Memory B cell (primary cell): ENCODE measurements at regions not wholly inside any gene's neighbourhood (a gene's known extent, or its start where the extent isn't known, plus 50 kb on each side); places are given as distances from the start of the nearest gene placed in this dataset.
"Not testable (repeated sequence)": the region's sequence is repeated elsewhere in the genome, so short reads cannot be mapped to it uniquely, and the experiment has no call there.

Source experiments
- ATAC-seq: fragments of 150-1000 bp; cut with Tn5 transposase; 2 replicates; pipeline ENCODE4 v1.10.0; 2021; ENCODE audit warnings: low read depth, mild to moderate bottlenecking, moderate library complexity
- DNase-seq, 2 donors: peaks; one replicate each; pipeline ENCODE4 v3.0.0; 2022; ENCODE audit warnings: low spot score in 2 of 2
- H3K27ac Mint-ChIP-seq: one replicate; pipeline ENCODE4 v1.8.0; 2022; ENCODE audit warnings: mild to moderate bottlenecking, moderate library complexity, mixed read lengths
- H3K27me3 Mint-ChIP-seq: one replicate; pipeline ENCODE4 v1.8.0; 2022; ENCODE audit warnings: mixed read lengths
- H3K36me3 Mint-ChIP-seq: one replicate; pipeline ENCODE4 v1.8.0; 2022; ENCODE audit warnings: mild to moderate bottlenecking, mixed read lengths
- H3K4me1 Mint-ChIP-seq: one replicate; pipeline ENCODE4 v1.8.0; 2022; ENCODE audit warnings: mixed read lengths
- H3K4me3 Mint-ChIP-seq: one replicate; pipeline ENCODE4 v1.8.0; 2022; ENCODE audit warnings: mild to moderate bottlenecking, moderate library complexity, mixed read lengths
- H3K9me3 Mint-ChIP-seq: one replicate; pipeline ENCODE4 v1.8.0; 2022; ENCODE audit warnings: mixed read lengths

DNA sequence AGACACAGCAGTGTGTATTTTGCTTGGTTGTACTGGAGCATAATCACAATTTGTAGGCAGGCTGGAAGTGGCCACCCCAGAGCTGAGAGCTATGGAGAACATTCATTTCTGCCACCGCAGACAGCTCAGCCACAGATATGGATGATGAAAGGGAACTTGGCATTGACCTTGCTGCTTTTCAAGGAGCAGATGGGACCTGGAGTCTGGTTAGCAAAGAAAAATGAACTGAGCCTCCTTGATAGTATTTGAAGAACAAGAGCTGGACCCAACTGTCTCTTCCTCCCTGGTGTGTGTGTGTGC lies 395.2 kb upstream of the ZNF462 start:
- ATAC-seq = no peak
- Mint-ChIP-seq H3K27ac (no peak overlapping the region), H3K4me3 (no peak overlapping the region), H3K36me3 (no peaks in the 10 kb centered on the region), H3K27me3 (no peaks in the 10 kb centered on the region), H3K9me3 (peaks cover 4% of the 10 kb centered on the region), H3K4me1 (no peaks in the 10 kb centered on the region)
- DNase-seq = no peak

DNA sequence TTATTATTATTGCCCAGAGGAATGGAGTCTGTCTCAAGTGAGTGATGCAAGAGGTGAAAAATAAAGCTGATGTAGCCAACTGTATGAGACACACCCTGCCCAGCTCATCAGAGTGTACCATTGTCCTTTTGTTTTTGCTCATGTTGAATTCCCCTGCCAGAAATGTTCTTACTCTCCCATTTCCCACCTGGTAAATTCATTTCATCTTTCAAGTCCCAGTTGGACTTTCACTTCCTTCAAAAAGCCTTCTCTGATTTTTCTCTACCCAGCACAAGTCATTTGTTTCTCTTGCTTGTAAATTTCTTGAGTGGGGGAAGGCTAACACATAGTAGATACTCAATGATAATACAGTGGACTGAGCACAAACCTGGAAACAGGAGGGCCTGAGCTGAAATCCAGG lies 394.5 kb upstream of the ZNF462 start:
- H3K27ac Mint-ChIP-seq = no peak overlapping the region
- no peaks in the 10 kb centered on the region for H3K36me3 Mint-ChIP-seq
- no peaks in the 10 kb centered on the region for H3K27me3 Mint-ChIP-seq
- no peaks in the 10 kb centered on the region for H3K4me1 Mint-ChIP-seq
- no peak for DNase-seq
- ATAC-seq = no peak
- H3K9me3 Mint-ChIP-seq = peaks cover 4% of the 10 kb centered on the region
- H3K4me3 Mint-ChIP-seq = no peak overlapping the region

DNA sequence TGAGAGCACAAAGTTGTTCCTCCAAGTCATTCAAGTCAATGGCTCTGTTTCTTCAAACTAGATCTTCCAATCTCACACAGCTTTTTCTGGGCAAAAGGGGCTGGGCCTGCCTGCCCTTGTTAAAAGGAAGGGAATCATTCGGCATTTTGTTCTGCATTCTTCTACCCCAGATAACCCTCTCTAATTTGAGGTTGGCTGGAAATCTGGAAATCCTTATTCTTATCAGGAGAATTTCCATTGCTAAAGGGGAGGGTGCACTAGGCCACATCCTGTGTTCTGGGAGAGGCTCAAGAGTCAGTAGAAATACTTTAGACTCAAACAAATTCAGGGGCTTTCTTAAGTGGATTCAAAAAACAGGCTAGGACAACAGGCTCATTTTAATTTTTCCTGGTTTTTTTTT lies 384.7 kb upstream of the ZNF462 start:
- H3K27me3 Mint-ChIP-seq = no peaks in the 10 kb centered on the region
- H3K4me1 Mint-ChIP-seq = no peaks in the 10 kb centered on the region
- no peak overlapping the region for H3K4me3 Mint-ChIP-seq
- DNase-seq (no peak), ATAC-seq (no peak)
- no peak overlapping the region for H3K27ac Mint-ChIP-seq
- H3K9me3 Mint-ChIP-seq = peaks cover 12% of the 10 kb centered on the region
- no peaks in the 10 kb centered on the region for H3K36me3 Mint-ChIP-seq

DNA sequence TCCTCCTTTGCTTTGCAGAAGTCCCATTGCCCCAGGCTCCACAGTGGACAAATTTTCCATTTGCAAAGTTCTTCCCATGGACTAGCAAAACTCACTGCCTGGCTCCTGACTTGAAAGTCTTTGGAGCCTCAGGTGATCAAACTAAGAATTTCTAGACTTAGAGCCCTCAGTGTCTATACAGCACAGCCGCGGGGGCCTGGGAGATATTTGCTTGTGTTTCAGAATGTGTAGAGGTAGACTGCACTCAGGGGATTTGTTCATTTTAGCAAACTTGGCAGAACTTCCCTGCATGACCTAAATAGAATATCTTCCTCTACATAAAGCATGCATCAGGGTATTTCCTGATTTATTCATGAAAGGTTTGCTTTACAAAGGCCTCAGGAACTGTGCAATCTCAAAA lies 384.2 kb upstream of the ZNF462 start:
- Mint-ChIP-seq H3K27ac (no peak overlapping the region), H3K27me3 (no peaks in the 10 kb centered on the region), H3K9me3 (peaks cover 12% of the 10 kb centered on the region), H3K36me3 (no peaks in the 10 kb centered on the region), H3K4me1 (no peaks in the 10 kb centered on the region), H3K4me3 (no peak overlapping the region)
- ATAC-seq (no peak), DNase-seq (no peak)

DNA sequence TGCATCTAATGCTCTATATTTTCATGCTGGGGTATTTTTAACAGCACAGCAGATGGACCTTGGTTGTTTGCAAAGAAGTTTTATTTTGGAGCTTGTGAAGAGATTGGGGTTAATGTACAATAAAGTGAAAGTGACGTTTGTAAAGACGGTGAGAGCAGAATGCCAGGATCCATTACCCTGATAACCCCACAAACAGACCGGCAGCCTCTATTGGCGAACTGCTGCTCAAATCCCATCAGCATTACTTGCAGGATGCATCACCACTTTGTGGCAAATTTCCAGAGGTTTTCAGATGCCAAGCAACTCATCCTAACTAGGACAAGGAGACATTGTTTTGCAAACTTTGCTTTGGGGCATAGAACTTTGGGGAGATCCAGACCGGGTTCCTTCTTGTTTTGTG lies 383.3 kb upstream of the ZNF462 start:
- H3K4me1 Mint-ChIP-seq = no peaks in the 10 kb centered on the region
- DNase-seq (no peak), ATAC-seq (no peak)
- peaks cover 7% of the 10 kb centered on the region for H3K9me3 Mint-ChIP-seq
- H3K36me3 Mint-ChIP-seq = no peaks in the 10 kb centered on the region
- no peak overlapping the region for H3K27ac Mint-ChIP-seq
- no peaks in the 10 kb centered on the region for H3K27me3 Mint-ChIP-seq
- no peak overlapping the region for H3K4me3 Mint-ChIP-seq

DNA sequence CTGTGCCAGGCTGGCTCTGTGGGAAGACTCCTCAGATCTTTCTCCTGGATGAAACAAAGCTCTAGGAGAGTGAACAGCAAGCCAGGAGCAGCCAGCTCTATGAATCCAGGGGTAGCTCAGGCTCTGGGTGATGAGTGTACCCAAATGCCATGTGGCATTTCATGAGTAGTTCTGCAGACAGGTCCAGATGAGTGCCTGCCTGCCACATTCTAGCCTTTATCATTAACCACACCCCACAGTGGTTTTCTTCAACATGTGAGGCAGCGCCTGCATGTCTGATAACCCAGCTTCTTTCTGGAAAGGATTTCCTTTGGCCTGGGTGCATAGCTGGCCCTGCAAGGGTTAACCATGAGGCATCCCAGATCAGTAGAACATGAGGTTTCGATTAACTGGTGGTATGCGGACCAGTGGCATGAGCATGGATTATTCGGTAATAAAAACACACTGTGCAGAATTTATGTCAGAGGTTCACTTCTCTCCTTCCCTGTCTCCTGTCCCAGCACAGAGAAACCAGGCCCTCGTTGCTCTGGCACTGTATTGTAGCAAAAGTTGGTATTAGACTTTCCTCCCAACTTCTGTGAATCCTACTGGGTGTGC lies 381.9 kb upstream of the ZNF462 start:
- H3K9me3 Mint-ChIP-seq = peaks cover 5% of the 10 kb centered on the region
- ATAC-seq = no peak
- no peaks in the 10 kb centered on the region for H3K27me3 Mint-ChIP-seq
- DNase-seq = no peak
- no peaks in the 10 kb centered on the region for H3K4me1 Mint-ChIP-seq
- no peak overlapping the region for H3K4me3 Mint-ChIP-seq
- no peaks in the 10 kb centered on the region for H3K36me3 Mint-ChIP-seq
- no peak overlapping the region for H3K27ac Mint-ChIP-seq

DNA sequence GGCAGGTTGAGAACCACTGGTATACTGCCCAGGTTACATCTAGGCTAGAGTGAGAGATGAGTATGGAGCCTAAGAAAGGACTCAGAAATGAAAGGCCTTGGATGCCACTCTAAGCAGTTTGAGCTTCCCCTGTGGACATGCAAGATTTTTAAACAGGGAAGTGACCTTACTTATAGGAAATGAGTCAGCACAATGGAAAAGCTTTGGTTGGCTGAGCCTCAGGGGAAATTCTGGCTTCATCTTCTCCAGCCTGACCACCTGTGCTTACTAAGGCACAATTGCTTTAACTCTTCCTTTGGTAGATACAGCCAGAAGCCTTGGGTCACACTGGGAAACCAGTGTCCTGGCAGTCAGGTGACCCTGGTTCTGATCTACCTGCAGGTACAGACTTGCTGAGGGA lies 380.2 kb upstream of the ZNF462 start:
- no peak for ATAC-seq
- Mint-ChIP-seq H3K36me3 (no peaks in the 10 kb centered on the region), H3K9me3 (peaks cover 5% of the 10 kb centered on the region), H3K4me1 (no peaks in the 10 kb centered on the region), H3K4me3 (no peak overlapping the region), H3K27me3 (no peaks in the 10 kb centered on the region), H3K27ac (no peak overlapping the region)
- no peak for DNase-seq

DNA sequence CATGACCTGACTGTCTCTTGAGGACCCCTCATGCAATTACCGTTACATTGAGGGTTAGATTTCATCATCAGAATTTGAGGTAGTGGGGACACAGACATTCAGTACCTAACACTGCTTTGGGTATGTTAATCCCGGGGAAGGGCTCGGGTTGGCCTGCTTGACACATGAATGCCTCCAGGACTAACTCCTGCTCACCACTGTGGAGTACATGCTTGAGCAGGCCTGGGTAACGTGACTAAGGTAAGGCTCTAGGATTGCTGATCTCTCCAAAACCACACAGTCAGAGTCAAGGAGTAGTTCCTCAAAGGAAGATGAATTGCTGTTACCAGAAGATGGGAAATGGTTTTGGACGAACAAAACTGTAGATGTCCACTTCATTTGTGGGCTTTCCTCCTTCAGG lies 376.3 kb upstream of the ZNF462 start:
- Mint-ChIP-seq H3K4me1 (no peaks in the 10 kb centered on the region), H3K9me3 (peaks cover 3% of the 10 kb centered on the region), H3K27ac (no peak overlapping the region), H3K27me3 (no peaks in the 10 kb centered on the region), H3K36me3 (no peaks in the 10 kb centered on the region), H3K4me3 (no peak overlapping the region)
- DNase-seq = no peak
- ATAC-seq = no peak

DNA sequence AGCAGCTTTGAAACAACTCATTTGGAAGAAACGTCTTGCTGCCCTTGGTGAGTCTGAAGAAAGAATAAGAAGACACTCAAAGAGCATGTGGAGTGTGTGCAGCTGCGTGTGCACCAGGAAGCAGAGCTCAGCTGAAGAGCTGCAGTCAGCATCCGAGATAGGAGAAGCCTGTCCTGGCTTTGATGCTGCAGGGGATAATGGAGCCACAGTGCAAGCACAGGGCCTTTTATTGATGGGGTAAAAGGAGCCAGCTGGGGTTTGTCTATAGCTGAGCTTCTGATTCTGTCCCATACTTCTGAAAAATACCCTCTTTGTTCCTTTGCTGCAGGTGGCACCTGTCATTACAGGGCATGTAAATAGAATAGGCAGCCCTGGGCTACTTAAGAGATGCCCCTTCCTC lies 375.7 kb upstream of the ZNF462 start:
- ATAC-seq = no peak
- H3K9me3 Mint-ChIP-seq = peaks cover 3% of the 10 kb centered on the region
- no peak overlapping the region for H3K4me3 Mint-ChIP-seq
- no peaks in the 10 kb centered on the region for H3K4me1 Mint-ChIP-seq
- no peaks in the 10 kb centered on the region for H3K27me3 Mint-ChIP-seq
- H3K27ac Mint-ChIP-seq = no peak overlapping the region
- H3K36me3 Mint-ChIP-seq = no peaks in the 10 kb centered on the region
- no peak for DNase-seq

DNA sequence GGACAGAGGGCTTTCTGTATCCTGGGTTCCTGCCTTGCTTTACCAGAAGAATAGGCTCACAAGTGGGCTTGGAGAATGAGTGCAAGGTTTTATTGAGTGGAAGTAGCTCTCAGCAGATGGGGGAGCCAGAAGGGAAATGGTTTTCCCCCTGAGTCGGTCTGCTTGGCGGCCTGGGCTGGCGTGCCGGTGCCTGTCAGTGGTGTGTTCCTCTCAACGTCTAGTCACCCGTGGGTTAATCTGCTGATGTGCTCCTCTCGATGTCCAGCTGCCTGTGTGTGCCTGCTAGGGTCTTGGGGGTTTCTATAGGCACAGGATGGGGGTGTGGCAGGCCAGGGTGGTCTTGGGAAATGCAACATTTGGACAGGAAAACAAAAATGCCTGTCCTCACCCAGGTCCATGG lies 370.8 kb upstream of the ZNF462 start:
- H3K36me3 Mint-ChIP-seq, H3K27ac Mint-ChIP-seq, ATAC-seq, H3K9me3 Mint-ChIP-seq, H3K4me3 Mint-ChIP-seq, H3K27me3 Mint-ChIP-seq, DNase-seq, H3K4me1 Mint-ChIP-seq: not testable (repeated sequence)

DNA sequence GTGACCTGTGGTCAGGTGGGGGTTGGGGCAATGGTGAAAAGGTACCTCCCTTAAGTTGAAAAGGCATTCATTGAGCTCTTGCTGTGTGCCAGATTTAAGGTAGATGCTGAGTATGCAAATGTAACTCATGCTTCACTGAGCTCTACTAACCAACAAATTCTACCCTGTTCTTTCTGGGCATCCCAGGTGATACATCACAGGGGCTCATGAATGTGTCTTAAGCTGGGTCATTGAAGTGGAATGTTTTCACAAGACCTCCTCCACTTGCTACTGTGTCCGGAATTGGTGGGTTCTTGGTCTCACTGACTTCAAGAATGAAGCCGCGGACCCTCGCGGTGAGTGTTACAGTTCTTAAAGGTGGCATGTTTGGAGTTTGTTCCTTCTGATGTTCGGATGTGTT lies 362.8 kb upstream of the ZNF462 start:
- peaks cover 1% of the 10 kb centered on the region for H3K9me3 Mint-ChIP-seq
- no peaks in the 10 kb centered on the region for H3K4me1 Mint-ChIP-seq
- no peak overlapping the region for H3K27ac Mint-ChIP-seq
- H3K4me3 Mint-ChIP-seq = no peak overlapping the region
- no peaks in the 10 kb centered on the region for H3K27me3 Mint-ChIP-seq
- no peaks in the 10 kb centered on the region for H3K36me3 Mint-ChIP-seq
- ATAC-seq = no peak
- no peak for DNase-seq

DNA sequence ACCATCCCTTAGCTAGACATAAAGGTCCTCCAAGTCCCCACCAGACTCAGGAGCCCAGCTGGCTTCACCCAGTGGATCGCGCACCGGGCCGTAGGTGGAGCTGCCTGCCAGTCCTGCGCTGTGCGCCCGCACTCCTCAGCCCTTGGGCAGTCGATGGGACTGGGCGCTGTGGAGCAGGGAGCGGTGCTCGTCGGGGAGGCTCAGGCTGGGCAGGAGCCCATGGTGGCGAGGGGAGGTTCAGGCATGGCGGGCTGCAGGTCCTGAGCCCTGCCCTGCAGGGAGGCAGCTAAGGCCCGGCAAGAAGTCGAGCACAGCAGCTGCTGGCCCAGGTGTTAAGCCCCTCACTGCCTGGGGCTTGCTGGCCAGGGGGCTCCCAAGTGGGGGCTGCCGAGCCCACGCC lies 361.8 kb upstream of the ZNF462 start:
- not testable (repeated sequence) for H3K9me3 Mint-ChIP-seq, H3K4me3 Mint-ChIP-seq, H3K27me3 Mint-ChIP-seq, H3K27ac Mint-ChIP-seq, H3K36me3 Mint-ChIP-seq, ATAC-seq, DNase-seq, H3K4me1 Mint-ChIP-seq

DNA sequence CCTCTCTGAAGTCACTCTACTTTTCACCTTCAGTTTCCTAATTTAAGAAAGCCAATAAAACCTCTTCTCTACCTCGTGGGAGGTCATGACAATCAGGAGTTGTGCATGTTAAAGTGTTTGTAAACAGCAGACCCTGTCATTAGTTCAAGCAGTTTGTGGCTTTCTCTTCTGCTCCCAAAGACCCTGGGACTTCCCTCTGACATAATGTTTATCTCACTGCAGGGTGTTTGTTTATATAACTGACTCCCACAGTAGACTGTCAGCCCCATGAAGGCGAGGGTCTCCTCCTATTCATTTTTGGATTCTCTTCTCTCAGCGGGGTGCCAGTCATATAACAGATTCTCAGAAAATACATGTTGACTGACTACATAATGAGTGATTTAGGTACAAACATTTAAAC lies 360.0 kb upstream of the ZNF462 start:
- no peak for ATAC-seq
- Mint-ChIP-seq H3K27ac (no peak overlapping the region), H3K27me3 (no peaks in the 10 kb centered on the region), H3K4me3 (no peak overlapping the region), H3K36me3 (no peaks in the 10 kb centered on the region), H3K9me3 (peaks cover 3% of the 10 kb centered on the region), H3K4me1 (no peaks in the 10 kb centered on the region)
- no peak for DNase-seq

DNA sequence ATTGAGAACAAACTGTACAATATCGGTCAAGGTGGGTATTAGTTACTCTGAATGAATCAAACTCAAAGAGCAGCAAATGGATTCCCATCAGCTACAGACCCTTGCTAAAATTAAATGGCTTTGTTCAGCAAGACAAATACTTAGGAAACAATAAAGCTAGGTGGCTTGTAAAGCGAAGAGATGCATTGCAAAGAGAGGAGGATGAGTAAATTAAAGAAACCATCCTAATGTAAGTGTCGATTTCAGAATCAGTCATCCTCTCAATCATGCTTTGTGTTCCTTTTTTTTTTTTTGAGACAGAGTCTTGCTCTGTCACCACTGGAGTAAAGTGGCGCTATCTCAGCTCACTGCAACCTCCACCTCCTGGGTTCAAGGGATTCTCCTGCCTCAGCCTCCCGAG lies 359.2 kb upstream of the ZNF462 start:
- H3K27ac Mint-ChIP-seq = no peak overlapping the region
- no peaks in the 10 kb centered on the region for H3K36me3 Mint-ChIP-seq
- no peaks in the 10 kb centered on the region for H3K4me1 Mint-ChIP-seq
- peaks cover 3% of the 10 kb centered on the region for H3K9me3 Mint-ChIP-seq
- ATAC-seq = no peak
- H3K4me3 Mint-ChIP-seq = no peak overlapping the region
- no peak for DNase-seq
- H3K27me3 Mint-ChIP-seq = no peaks in the 10 kb centered on the region

DNA sequence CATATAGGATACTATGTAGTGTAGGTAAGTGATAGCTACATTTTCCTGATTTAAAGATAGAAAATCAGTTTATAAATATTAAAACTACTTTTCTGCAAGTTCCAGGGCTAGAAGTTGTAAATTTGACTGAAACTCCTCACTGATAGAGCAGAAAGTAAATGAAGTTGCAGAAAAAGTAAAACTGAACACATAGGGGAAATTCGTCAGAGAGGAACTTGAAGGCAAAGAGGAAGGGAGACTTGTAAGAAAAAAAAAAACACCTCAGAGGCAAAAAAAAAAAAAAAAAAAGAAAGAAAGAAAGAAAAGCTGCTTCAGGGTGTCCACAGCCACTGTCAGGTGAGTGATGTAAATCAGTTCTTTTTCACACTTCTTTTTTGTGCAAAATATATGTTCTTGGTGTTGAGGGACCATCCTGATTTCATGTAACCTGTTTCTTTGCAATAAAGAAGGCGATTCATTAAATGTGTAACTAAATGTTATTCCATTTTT lies 336.2 kb upstream of the ZNF462 start:
- ATAC-seq (no peak), DNase-seq (no peak)
- H3K9me3 Mint-ChIP-seq = peaks cover 6% of the 10 kb centered on the region
- H3K27me3 Mint-ChIP-seq = no peaks in the 10 kb centered on the region
- no peaks in the 10 kb centered on the region for H3K36me3 Mint-ChIP-seq
- H3K4me1 Mint-ChIP-seq = no peaks in the 10 kb centered on the region
- no peak overlapping the region for H3K4me3 Mint-ChIP-seq
- H3K27ac Mint-ChIP-seq = no peak overlapping the region

DNA sequence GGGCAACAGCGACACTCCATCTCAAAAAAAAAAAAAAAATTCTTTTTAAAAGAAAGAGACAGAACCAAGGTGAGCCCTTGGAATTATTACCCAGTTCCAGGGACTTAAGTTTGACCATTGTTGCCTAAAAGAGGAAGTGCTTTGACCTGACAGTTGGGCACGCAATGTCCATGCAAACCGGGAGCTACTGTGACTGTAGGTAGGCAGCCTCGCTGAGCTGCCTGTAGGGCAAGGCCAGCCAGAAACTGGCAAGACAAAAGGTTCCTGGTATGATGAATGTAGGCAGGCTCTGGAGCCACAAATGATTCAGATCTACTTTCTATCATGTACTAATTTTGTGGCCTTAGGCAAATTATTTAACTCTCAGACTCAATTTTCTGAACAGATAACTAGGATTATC lies 334.8 kb upstream of the ZNF462 start:
- ATAC-seq = no peak
- no peak overlapping the region for H3K27ac Mint-ChIP-seq
- H3K4me3 Mint-ChIP-seq = no peak overlapping the region

More for the DNA sequence above, 334.8 kb upstream of the ZNF462 start:
- no peak for DNase-seq
- peaks cover 2% of the 10 kb centered on the region for H3K9me3 Mint-ChIP-seq
- no peaks in the 10 kb centered on the region for H3K4me1 Mint-ChIP-seq
- H3K36me3 Mint-ChIP-seq = no peaks in the 10 kb centered on the region
- no peaks in the 10 kb centered on the region for H3K27me3 Mint-ChIP-seq
